T-helper 1 cell treated with Interleukin-12 subunit alpha and Interleukin-12 subunit beta and Interleukin-4 antibody, amounts not matched to agents 30 ng/mL and 1 ng/mL, for 36 hours (primary cell): ENCODE measurements at regions not wholly inside any gene's neighbourhood (a gene's known extent, or its start where the extent isn't known, plus 50 kb on each side); places are given as distances from the start of the nearest gene placed in this dataset.

Experiments
- intact Hi-C: fragments of 100-400 bp; cut with micrococcal nuclease; formaldehyde crosslinking; loops from one replicate; pipeline ENCODE4 v1.15.1; 2024

GRCh38 chr15:97081666-97082226 is 751.2 kb downstream of the NR2F2 start:
- intact Hi-C loops = no loop called here

- intact Hi-C loops = no loop called here
Measured at GRCh38 chr15:97082830-97083229, 752.3 kb downstream of the NR2F2 start.

- intact Hi-C loops = no loop called here
Measured at GRCh38 chr15:97084650-97085049, 754.1 kb downstream of the NR2F2 start.

- intact Hi-C loops = no loop called here
Measured at GRCh38 chr15:97085731-97086130, 755.2 kb downstream of the NR2F2 start.

GRCh38 chr15:97087006-97087741 is 756.7 kb downstream of the NR2F2 start:
- intact Hi-C loops = no loop called here

- intact Hi-C loops = no loop called here
Measured at GRCh38 chr15:97091093-97091492, 760.6 kb downstream of the NR2F2 start.

- intact Hi-C loops = no loop called here
Measured at GRCh38 chr15:97092656-97093055, 762.2 kb downstream of the NR2F2 start.

- intact Hi-C loops = no loop called here
Measured at GRCh38 chr15:97096303-97096835, 765.9 kb downstream of the NR2F2 start.

- intact Hi-C loops = no loop called here
Measured at GRCh38 chr15:97099040-97099439, 768.5 kb downstream of the NR2F2 start.

- intact Hi-C loops = no loop called here
Measured at GRCh38 chr15:97101572-97101971, 771.1 kb downstream of the NR2F2 start.

GRCh38 chr15:97114900-97115760 is 784.6 kb downstream of the NR2F2 start:
- intact Hi-C loops = no loop called here

GRCh38 chr15:97115761-97116070 is 785.2 kb downstream of the NR2F2 start:
- intact Hi-C loops = no loop called here

GRCh38 chr15:97124790-97125189 is 794.3 kb downstream of the NR2F2 start:
- intact Hi-C loops = no loop called here

GRCh38 chr15:97126553-97127233 is 796.2 kb downstream of the NR2F2 start:
- intact Hi-C loops = no loop called here

- intact Hi-C loops = no loop called here
Measured at GRCh38 chr15:97129674-97130073, 799.2 kb downstream of the NR2F2 start.

- intact Hi-C loops = no loop called here
Measured at GRCh38 chr15:97140216-97140615, 809.7 kb downstream of the NR2F2 start.

- intact Hi-C loops = no loop called here
Measured at GRCh38 chr15:97141360-97141759, 810.9 kb downstream of the NR2F2 start.

- intact Hi-C loops = no loop called here
Measured at GRCh38 chr15:97141871-97142270, 811.4 kb downstream of the NR2F2 start.

GRCh38 chr15:97143592-97144376 is 813.3 kb downstream of the NR2F2 start:
- intact Hi-C loops = no loop called here

- intact Hi-C loops = no loop called here
Measured at GRCh38 chr15:97144377-97144711, 813.8 kb downstream of the NR2F2 start.
